C4-2B (cell line): ENCODE measurements at regions not wholly inside any gene's neighbourhood (a gene's known extent, or its start where the extent isn't known, plus 50 kb on each side); places are given as distances from the start of the nearest gene placed in this dataset.

Experiments used
- ZFX ChIP-seq: fragments of 450-650 bp; IDR thresholded peaks from 2 replicates; pipeline ENCODE4 v1.6.1; 2017
- TF ChIP-seq, protein P1 (sequence below): fragments of 450-650 bp; conservative IDR thresholded peaks from 2 replicates; pipeline ENCODE4 v1.5.1; 2017; ENCODE audit warnings: mild to moderate bottlenecking

DNA sequence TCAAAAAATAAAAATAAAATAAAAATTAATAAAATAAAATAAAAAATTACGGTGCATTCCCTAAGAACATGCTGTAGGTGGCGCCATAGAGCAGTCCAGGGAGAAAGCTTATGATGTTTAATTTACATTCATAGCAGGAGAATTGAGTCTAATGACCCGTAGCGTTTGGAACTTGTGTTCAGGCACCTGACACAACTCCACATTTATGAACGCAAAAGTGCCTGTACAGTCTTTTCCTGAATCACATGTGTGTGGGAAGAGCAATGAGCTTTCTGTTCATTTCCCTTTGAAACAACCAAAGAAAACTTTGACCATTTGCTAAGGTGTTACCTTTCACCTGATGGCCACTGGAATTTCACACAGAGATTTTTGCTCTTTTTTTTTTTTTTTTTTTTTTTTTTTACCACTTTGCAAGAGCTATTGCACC, 60.6 kb upstream of the KCNA1 start:
- TF ChIP-seq, protein P1, sequence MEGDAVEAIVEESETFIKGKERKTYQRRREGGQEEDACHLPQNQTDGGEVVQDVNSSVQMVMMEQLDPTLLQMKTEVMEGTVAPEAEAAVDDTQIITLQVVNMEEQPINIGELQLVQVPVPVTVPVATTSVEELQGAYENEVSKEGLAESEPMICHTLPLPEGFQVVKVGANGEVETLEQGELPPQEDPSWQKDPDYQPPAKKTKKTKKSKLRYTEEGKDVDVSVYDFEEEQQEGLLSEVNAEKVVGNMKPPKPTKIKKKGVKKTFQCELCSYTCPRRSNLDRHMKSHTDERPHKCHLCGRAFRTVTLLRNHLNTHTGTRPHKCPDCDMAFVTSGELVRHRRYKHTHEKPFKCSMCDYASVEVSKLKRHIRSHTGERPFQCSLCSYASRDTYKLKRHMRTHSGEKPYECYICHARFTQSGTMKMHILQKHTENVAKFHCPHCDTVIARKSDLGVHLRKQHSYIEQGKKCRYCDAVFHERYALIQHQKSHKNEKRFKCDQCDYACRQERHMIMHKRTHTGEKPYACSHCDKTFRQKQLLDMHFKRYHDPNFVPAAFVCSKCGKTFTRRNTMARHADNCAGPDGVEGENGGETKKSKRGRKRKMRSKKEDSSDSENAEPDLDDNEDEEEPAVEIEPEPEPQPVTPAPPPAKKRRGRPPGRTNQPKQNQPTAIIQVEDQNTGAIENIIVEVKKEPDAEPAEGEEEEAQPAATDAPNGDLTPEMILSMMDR, result peak; percentile 87
- no peak for TF ChIP-seq ZFX
